HEK293 (cell line): ENCODE measurements at regions not wholly inside any gene's neighbourhood (a gene's known extent, or its start where the extent isn't known, plus 50 kb on each side); places are given as distances from the start of the nearest gene placed in this dataset.

Source experiments
- ATF2 ChIP-seq: fragments of 450-650 bp; formaldehyde crosslinking; IDR thresholded peaks from 2 replicates; pipeline ENCODE4 v1.5.1; 2016; ENCODE audit warnings: missing biosample characterization, missing genetic modification characterization, low read depth
- CTCF ChIP-seq: fragments of 450-650 bp; formaldehyde crosslinking; IDR thresholded peaks from 2 replicates; pipeline ENCODE4 v1.5.1; 2016; ENCODE audit warnings: missing biosample characterization, missing genetic modification characterization
- HOXA7 ChIP-seq: sonication (generic); formaldehyde crosslinking; IDR thresholded peaks from 2 replicates; pipeline ENCODE4 v1.8.1; 2022; ENCODE audit warnings: missing genetic modification reagents, borderline replicate concordance
- MYNN ChIP-seq: fragments of 450-650 bp; formaldehyde crosslinking; IDR thresholded peaks from 2 replicates; pipeline ENCODE4 v1.5.1; 2016; ENCODE audit warnings: missing biosample characterization, missing genetic modification characterization, borderline replicate concordance
- PBX3 ChIP-seq: sonication (generic); formaldehyde crosslinking; IDR thresholded peaks from 2 replicates; pipeline ENCODE4 v1.8.1; 2022; ENCODE audit warnings: mild to moderate bottlenecking, moderate library complexity, missing genetic modification reagents
- PRDM6 ChIP-seq: fragments of 450-650 bp; formaldehyde crosslinking; IDR thresholded peaks from 2 replicates; pipeline ENCODE4 v1.5.1; 2017; ENCODE audit warnings: missing biosample characterization, missing genetic modification characterization
- TCF7L2 ChIP-seq: IDR thresholded peaks from 2 replicates; pipeline ENCODE4 v1.6.1; 2011; ENCODE audit warnings: low read depth, mild to moderate bottlenecking, inconsistent platforms, low read length, moderate library complexity, borderline replicate concordance
- ZNF18 ChIP-seq: fragments of 450-650 bp; formaldehyde crosslinking; IDR thresholded peaks from 2 replicates; pipeline ENCODE4 v1.5.1; 2016; ENCODE audit warnings: missing biosample characterization, missing genetic modification characterization
- ZNF274 ChIP-seq, 2 experiments: fragments of 200-500 bp in 1 of 2; fragments of 450-650 bp in 1 of 2; sonication (Bioruptor generic) in 1 of 2; formaldehyde crosslinking in 1 of 2; IDR thresholded peaks; 2 replicates each; pipeline versions ENCODE4 v1.5.1 to v1.6.1; 2014 to 2016; ENCODE audit warnings: borderline replicate concordance in 1 of 2, inconsistent platforms in 1 of 2, low read length in 1 of 2, missing biosample characterization in 1 of 2, missing genetic modification characterization in 1 of 2
- ZNF488 ChIP-seq: fragments of 450-650 bp; formaldehyde crosslinking; IDR thresholded peaks from 2 replicates; pipeline ENCODE4 v1.5.1; 2016; ENCODE audit warnings: missing biosample characterization, missing genetic modification characterization
- ZNF530 ChIP-seq: fragments of 450-650 bp; formaldehyde crosslinking; IDR thresholded peaks from 2 replicates; pipeline ENCODE4 v1.5.1; 2016; ENCODE audit warnings: low read depth, missing biosample characterization, missing genetic modification characterization
- ZNF777 ChIP-seq: fragments of 450-650 bp; formaldehyde crosslinking; IDR thresholded peaks from 2 replicates; pipeline ENCODE4 v1.5.1; 2017; ENCODE audit warnings: missing biosample characterization, missing genetic modification characterization, borderline replicate concordance
- TF ChIP-seq, protein P1 (sequence below): fragments of 450-650 bp; formaldehyde crosslinking; IDR thresholded peaks from 2 replicates; pipeline ENCODE4 v1.5.1; 2017; ENCODE audit warnings: missing biosample characterization, missing genetic modification characterization

DNA sequence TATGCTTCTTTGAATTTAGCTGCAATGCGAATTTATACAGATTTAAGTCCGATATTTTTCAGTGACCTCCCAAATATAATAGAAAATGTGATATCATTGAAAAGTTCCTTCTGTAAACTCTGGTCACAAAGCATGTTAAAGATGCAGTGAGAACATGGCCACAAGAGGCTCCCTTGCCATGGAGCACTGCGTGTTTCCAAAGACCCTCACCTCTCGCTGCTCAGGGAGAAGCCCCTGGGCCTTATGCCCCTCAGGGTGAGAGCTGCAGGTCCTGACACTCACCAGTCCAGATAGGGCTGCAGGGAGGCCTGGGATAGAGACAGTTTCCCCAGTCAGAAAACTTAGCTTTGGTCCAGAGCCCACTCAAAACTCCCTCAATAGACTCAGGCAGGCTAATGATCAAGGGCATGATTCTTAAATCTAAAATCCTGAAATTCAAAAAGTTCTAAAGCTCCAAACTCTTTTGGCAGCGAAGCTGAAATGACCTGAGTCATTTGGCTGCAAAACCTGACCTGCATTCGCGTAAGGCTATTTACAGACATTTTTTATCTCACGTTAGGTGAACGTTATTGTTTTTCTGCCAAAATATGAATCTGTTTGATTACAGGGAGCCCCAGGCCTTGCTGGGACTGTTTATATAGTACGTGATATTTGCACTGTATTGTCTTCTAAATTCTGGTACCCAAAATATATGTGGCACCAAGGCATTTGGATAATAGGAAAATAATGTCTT lies 67.8 kb downstream of the CAPZA3 start:
- TF ChIP-seq PBX3 (CRISPR knock-in tag) (no peak), CTCF (tag by site-specific recombination) (no peak), ZNF488 (tag by site-specific recombination) (no peak), ATF2 (tag by site-specific recombination) (no peak), HOXA7 (no peak), MYNN (tag by site-specific recombination) (no peak), ZNF18 (no peak), ZNF777 (no peak), ZNF530 (tag by site-specific recombination) (no peak), TCF7L2 (no peak), PRDM6 (tag by site-specific recombination) (no peak), ZNF274 (IDR thresholded peaks at IDR 0.05; ENCODE audit: low read length) (no peak), ZNF274 (tag by site-specific recombination; IDR thresholded peaks at IDR 0.05; ENCODE audit: borderline replicate concordance) (no peak)
- TF ChIP-seq, protein P1, sequence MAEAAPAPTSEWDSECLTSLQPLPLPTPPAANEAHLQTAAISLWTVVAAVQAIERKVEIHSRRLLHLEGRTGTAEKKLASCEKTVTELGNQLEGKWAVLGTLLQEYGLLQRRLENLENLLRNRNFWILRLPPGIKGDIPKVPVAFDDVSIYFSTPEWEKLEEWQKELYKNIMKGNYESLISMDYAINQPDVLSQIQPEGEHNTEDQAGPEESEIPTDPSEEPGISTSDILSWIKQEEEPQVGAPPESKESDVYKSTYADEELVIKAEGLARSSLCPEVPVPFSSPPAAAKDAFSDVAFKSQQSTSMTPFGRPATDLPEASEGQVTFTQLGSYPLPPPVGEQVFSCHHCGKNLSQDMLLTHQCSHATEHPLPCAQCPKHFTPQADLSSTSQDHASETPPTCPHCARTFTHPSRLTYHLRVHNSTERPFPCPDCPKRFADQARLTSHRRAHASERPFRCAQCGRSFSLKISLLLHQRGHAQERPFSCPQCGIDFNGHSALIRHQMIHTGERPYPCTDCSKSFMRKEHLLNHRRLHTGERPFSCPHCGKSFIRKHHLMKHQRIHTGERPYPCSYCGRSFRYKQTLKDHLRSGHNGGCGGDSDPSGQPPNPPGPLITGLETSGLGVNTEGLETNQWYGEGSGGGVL (tag by site-specific recombination): no peak
